ENCODE measurements at regions not wholly inside any gene's neighbourhood (a gene's known extent, or its start where the extent isn't known, plus 50 kb on each side); places are given as distances from the start of the nearest gene placed in this dataset.

DNA sequence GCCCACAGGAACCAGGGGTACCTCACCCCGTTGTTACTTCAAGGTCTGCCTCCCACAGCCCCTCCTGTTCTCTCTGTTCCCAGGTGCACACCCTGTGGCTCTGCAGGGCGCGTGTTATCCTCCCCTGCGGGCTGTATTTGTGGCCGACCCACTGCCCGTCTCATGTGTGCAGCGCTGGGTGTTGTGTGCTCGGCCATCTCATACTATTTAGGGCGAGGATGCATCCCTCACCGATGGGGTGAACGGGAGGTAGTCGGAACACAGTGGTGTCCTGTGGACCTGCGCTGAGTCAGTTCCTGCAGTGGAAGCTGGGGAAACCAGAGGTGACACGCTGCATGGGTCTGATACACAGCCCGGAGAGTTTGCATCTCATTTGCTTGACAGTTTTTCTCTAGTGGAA lies 94.5 kb upstream of the SULF2 start:
- DNase-seq: no peak
- TF ChIP-seq, protein P1, sequence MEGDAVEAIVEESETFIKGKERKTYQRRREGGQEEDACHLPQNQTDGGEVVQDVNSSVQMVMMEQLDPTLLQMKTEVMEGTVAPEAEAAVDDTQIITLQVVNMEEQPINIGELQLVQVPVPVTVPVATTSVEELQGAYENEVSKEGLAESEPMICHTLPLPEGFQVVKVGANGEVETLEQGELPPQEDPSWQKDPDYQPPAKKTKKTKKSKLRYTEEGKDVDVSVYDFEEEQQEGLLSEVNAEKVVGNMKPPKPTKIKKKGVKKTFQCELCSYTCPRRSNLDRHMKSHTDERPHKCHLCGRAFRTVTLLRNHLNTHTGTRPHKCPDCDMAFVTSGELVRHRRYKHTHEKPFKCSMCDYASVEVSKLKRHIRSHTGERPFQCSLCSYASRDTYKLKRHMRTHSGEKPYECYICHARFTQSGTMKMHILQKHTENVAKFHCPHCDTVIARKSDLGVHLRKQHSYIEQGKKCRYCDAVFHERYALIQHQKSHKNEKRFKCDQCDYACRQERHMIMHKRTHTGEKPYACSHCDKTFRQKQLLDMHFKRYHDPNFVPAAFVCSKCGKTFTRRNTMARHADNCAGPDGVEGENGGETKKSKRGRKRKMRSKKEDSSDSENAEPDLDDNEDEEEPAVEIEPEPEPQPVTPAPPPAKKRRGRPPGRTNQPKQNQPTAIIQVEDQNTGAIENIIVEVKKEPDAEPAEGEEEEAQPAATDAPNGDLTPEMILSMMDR (IDR thresholded peaks at IDR 0.05): no peak
- TF ChIP-seq POLR2A (IDR thresholded peaks at IDR 0.05): no peak
- H3K4me3 ChIP-seq: no peak overlapping the region
- WGBS (ENCODE audit: insufficient coverage, low coverage, low lambda C conversion rate, missing lambda C conversion rate): 84% methylated on average over 8 of the region's 15 CpGs
- intact Hi-C loops (cut with DNase I): no loop called here
- no peaks in the 10 kb centered on the region for H3K36me3 ChIP-seq
- no peaks in the 10 kb centered on the region for H3K4me1 ChIP-seq
- H3K27me3 ChIP-seq: no peaks in the 10 kb centered on the region
- H3K9me3 ChIP-seq: no peaks in the 10 kb centered on the region
- no peak for ATAC-seq
- H3K27ac ChIP-seq: no peak overlapping the region

DNA sequence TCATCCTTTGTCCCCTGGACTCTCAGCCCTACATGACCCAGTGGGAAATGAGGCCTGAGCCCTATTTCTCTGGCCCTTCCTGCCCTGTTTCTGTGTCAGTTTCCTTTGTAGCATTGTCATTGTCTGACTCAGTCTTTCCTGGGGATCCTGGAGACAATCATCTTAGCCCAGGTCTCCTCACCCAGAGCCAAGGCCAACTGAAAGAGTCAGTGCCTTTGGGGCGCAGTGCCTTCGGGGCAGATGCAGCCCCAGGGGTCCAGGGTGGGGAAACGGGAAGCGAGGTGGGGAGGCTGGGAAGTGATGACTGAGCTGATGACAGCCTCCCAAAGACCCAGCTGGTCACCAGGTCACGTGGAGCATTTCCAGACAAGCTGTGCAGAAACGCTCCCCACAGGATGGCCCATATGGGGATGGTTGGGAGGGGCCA lies 93.3 kb upstream of the SULF2 start:
- no peak for DNase-seq
- no peaks in the 10 kb centered on the region for H3K36me3 ChIP-seq
- no peak for TF ChIP-seq POLR2A (IDR thresholded peaks at IDR 0.05)
- TF ChIP-seq, protein P1 (IDR thresholded peaks at IDR 0.05): no peak

DNA sequence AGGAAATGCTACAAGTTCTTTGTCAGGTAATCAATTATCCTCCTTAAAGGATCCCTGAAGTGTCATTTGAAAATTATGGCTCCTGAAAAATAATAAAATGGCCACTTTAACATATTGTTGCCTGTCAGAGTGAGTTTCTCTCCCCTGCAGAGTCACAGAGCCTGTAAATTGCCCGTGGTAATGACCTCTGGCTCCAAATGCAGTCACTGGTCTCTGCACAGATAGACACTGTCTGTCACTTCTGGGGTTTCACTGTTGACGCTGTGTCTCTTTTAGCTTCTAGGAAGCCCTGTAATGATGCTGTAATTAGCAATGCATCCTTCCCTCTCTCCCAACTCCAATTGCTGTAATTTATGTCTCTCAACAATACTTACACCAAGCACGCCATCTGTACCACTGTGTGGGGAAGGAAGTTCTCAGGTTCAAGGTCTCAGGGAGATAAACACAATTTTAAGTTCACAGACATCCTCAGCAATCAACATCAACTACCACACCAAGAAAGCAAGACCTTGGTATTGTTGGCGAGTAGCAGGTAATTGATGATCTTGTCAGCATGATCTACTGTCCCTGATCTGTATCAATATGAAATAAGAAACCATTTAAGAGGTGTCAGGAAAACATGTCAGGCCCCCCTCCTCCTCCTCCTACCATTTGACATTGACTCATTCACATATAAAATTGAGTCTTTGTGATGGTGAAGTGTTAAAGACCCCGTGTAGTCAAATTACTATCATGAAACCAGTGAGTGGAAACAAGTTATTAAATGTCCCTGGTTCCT lies 91.2 kb upstream of the SULF2 start:
- peak in 2 of 4 donors; percentile 23 to 27 for ATAC-seq
- WGBS (ENCODE audit: insufficient coverage, low coverage, low lambda C conversion rate, missing lambda C conversion rate): 37% methylated on average over 5 of the region's 5 CpGs
- Histone ChIP-seq H3K36me3 (no peaks in the 10 kb centered on the region), H3K27me3 (no peaks in the 10 kb centered on the region), H3K9me3 (no peaks in the 10 kb centered on the region), H3K27ac (no peak overlapping the region), H3K4me1 (no peaks in the 10 kb centered on the region), H3K4me3 (no peak overlapping the region)
- DNase-seq: no peak
- intact Hi-C loops (cut with DNase I): no loop called here
- no peak for TF ChIP-seq POLR2A (IDR thresholded peaks at IDR 0.05)
- TF ChIP-seq, protein P1 (IDR thresholded peaks at IDR 0.05): no peak

More for the DNA sequence above, 93.3 kb upstream of the SULF2 start:
- no peaks in the 10 kb centered on the region for H3K4me1 ChIP-seq
- H3K27me3 ChIP-seq: no peaks in the 10 kb centered on the region
- peak in 2 of 4 donors; percentile 41 to 64 for ATAC-seq
- WGBS (ENCODE audit: insufficient coverage, low coverage, low lambda C conversion rate, missing lambda C conversion rate): 83% methylated on average over 6 of the region's 6 CpGs
- H3K27ac ChIP-seq: no peak overlapping the region
- H3K9me3 ChIP-seq: no peaks in the 10 kb centered on the region
- intact Hi-C loops (cut with DNase I): no loop called here
- H3K4me3 ChIP-seq: no peak overlapping the region

DNA sequence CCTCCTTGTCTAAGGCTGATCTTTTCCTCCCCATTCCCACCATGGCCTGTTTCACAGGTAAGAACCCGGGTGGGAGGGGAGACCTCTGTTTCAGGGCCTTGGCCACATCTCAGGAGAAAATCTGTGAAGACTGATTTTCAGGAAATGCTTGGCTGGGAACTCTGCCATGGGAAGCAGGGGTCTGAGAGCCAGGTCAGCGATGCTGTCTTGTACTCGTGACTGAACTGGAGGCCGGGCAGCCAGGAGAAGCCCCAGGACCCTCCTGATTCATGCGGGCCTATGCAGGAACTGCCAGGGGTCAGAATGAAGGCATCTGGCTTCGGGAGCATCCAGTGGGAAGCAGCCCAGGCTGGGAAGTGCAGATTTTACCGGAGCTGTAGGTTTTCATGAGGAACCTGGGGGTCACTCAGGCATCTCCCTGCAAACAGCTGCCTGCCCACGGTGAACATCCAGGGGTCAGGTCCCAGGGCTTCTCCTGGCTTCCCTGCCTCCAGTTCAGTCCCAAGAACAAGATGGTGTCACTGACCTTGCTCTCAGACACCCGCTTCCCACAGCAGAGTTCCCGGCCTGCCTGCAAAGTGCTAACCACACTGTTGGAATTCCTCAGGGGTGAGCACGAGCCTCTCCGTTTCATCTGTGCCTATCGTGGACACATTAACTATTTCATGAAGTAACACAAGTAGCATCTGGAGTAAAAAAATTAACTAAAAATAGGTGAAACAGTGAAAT lies 90.2 kb upstream of the SULF2 start:
- Histone ChIP-seq H3K4me3 (no peak overlapping the region), H3K27me3 (no peaks in the 10 kb centered on the region), H3K27ac (no peak overlapping the region), H3K4me1 (no peaks in the 10 kb centered on the region), H3K36me3 (no peaks in the 10 kb centered on the region), H3K9me3 (no peaks in the 10 kb centered on the region)
- 76% methylated on average over 5 of the region's 13 CpGs for WGBS (ENCODE audit: insufficient coverage, low coverage, low lambda C conversion rate, missing lambda C conversion rate)
- intact Hi-C loops (cut with DNase I): no loop called here
- TF ChIP-seq POLR2A (IDR thresholded peaks at IDR 0.05): no peak
- TF ChIP-seq, protein P1 (IDR thresholded peaks at IDR 0.05): no peak
- ATAC-seq (peak in 1 of 4 donors; percentile 7), DNase-seq (no peak)

Measured in right lobe of liver (tissue), 6 donors.